NCI-H1417 (cell line): ENCODE measurements at regions not wholly inside any gene's neighbourhood (a gene's known extent, or its start where the extent isn't known, plus 50 kb on each side); places are given as distances from the start of the nearest gene placed in this dataset.

Source experiments
- DNase-seq, 3 experiments: peaks; one replicate each; lab custom pipeline; 2025; lab: John Stamatoyannopoulos, UW

- no peak for DNase-seq
Observed at GRCh38 chr9:84450029-84450428, 109.5 kb upstream of the SLC28A3 start.

- no peak for DNase-seq
Observed at GRCh38 chr9:84456527-84456926, 116.0 kb upstream of the SLC28A3 start.

DNA sequence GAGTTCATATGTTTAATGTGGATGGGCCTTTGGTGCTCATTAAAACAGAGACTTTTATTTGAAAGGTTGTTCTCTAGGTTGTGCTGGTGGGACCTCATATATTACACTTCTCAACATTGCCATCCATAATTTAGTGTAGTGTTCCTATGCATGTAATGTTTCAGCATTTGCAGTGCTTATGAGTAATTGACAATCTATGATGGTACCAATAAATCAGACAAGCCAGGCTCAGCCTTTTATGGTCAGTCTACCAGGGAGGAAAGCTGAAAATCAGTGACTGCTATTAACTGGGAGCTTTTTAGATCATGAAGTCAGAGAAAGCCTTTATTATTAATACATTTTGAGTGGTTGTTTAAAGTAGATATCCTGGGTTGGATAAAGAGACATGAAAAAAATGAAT is 120.1 kb upstream of the SLC28A3 start:
- DNase-seq, result no peak

- no peak for DNase-seq
Observed at GRCh38 chr9:84463272-84463671, 122.7 kb upstream of the SLC28A3 start.

- DNase-seq, result no peak
Observed at GRCh38 chr9:84466580-84467285, 126.2 kb upstream of the SLC28A3 start.

GRCh38 chr9:84471816-84472215 is 131.3 kb upstream of the SLC28A3 start:
- no peak for DNase-seq

- DNase-seq, result no peak
Observed at GRCh38 chr9:84478996-84479395, 138.4 kb upstream of the SLC28A3 start.

- DNase-seq, result no peak
Observed at GRCh38 chr9:84480071-84480470, 139.5 kb upstream of the SLC28A3 start.

DNA sequence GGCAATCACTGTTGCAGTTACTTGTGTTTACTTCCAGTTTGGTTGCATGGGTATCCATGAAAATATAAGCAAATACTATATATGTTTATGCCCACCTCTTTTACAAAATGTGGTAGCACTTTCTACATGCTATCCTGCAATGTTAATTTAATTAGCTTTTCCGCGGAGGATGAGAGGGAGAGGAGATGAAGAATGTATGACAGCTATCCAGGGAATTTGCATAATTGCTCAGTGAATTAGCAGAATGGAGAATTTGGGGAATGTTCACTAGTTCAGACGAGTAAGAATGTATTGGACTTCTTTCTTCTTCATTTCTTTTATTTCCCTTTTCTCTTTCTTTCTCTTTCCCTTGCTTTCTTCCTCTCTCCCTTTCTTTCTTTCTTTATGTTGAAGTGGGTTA is 140.7 kb upstream of the SLC28A3 start:
- no peak for DNase-seq

- no peak for DNase-seq
Observed at GRCh38 chr9:84481636-84482218, 141.2 kb upstream of the SLC28A3 start.

DNA sequence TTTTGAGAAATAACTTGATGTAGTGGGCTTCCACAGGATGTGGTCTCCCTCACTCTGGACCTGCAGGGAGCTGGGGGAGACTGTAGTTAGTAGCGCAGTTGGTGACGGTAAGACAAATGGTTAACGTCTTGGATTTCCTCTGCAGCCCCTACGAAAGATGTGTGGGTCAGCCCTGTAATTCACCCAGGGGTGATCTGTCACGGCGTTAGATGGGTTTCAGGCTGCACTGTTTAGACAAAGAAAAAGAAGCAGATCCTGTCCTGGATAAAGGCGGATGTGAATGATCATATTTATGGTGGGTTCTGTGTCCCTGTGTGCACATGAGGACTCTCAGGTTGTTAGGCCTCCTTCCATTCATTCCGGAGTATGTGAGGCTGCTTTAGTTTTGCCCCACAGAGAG is 142.0 kb upstream of the SLC28A3 start:
- no peak for DNase-seq

DNA sequence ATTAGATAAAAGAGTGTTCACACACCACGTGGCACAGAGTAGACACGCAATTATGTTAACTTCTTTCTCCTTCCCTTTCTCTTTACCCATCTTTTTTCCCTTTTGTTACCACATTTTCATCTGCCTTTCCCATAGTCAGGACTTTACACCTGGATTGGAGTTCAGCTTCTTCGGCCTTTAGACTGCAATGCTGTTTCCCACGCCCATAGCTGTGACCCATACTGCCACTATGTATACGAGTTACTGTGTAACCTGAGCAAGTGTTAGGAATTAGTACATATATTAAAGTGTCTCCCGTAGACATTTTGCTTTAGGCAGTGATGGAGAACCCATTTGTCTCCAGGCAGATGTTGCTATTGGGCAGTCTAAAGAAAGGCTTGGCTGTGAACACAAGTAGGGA is 143.6 kb upstream of the SLC28A3 start:
- DNase-seq, result no peak

- DNase-seq, result peak in 1 of 3 experiments; percentile 56
Observed at GRCh38 chr9:84485539-84485938, 145.0 kb upstream of the SLC28A3 start.

GRCh38 chr9:84486663-84487062 is 146.1 kb upstream of the SLC28A3 start:
- DNase-seq, result no peak

- DNase-seq, result no peak
Observed at GRCh38 chr9:84490206-84490841, 149.8 kb upstream of the SLC28A3 start.

DNA sequence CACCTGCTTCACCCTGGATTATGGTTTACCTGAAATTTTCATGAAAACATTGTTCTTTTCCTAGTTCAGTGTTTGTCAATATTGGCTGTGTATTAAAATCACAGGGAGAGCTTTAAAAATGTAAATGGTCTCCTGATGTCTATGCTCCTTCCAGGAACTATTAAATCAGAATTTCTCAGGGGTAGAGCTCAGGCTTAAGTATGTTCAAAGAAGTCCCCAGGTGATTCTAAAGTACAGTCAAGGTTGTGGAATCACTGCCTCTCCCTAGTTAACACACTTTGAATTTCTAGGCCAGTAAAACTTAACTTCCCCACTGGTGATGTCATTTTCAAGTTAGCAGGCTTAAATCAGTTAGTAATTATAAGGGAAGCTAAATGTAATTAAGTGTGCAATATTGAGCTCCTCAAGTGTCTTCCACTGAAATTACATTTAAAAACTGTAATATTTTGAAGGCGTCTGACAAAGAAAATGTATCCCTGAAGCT is 150.3 kb upstream of the SLC28A3 start:
- DNase-seq, result no peak

DNA sequence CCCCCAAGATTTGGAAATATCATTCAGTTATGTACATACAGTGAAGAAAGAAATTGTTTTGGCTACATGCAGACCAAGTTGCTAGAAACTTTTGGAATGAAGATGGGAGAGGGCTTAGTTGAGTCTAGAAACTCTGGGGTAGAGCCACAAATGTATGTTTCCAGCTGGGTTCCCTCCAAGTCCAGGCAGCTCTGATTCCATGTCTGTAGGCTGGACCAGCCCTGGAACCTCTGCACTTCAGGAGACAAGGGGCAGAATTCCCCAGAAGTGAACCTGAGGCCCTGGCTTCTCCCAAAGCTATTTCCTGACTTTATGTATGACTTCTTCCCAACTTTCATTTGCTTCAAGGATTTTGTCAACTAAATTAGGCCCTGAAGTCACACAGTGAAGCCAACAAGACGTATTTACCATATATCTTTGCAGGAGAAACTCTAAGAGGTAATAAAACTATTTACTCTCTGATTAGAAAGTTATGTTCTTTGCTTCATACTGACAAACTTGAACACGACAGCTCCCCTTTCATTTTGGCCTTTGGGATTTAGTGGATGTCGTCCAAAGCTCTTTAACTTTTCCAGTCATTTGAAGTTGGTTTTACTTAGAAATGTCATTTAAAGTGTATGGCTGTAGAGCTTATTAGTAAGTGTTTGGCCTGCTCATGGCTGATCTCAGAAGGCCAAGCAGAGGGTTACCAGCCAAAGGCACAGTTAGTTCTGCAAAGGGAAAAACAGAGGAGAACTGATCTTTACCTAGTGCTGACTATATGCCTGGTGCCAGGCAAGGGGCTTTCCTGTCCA is 152.0 kb upstream of the SLC28A3 start:
- DNase-seq, result no peak

DNA sequence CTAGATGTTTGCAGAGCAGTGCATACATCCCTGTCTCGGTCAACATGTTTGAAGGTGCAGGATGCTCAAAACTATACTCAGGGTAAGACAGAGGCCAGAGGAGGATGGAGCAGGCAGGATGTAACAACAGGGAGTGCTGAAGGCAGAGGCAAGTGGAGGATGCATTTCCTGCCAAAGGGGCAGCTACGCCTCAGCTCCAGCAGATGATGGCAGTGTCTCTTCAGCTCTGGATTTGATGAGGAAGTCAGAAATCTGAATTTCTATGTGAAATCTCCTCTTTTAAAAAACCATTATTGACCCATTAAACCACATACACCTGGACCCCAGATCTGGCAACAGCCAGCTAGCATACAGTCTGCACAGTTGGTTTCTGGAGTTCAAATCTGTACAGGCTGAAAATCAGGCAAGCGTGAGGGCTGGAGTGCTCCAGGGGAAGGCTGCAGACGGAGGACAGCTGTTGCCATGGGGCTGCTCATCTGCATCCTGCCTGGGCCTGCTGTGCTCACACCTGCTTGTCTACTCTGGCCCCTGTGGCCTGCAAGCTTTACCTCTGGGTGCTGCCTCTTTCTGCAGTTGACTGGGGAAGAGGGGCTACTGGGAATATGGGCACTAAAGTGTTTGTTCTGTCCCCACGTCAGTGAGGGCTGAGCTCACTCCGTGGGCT is 152.9 kb upstream of the SLC28A3 start:
- peak in 2 of 3 experiments; percentile 59 to 72 for DNase-seq

GRCh38 chr9:84499969-84500582 is 159.5 kb upstream of the SLC28A3 start:
- DNase-seq, result no peak

- no peak for DNase-seq
Observed at GRCh38 chr9:84500826-84501225, 160.3 kb upstream of the SLC28A3 start.

- DNase-seq, result no peak
Observed at GRCh38 chr9:84501587-84501986, 161.0 kb upstream of the SLC28A3 start.

DNA sequence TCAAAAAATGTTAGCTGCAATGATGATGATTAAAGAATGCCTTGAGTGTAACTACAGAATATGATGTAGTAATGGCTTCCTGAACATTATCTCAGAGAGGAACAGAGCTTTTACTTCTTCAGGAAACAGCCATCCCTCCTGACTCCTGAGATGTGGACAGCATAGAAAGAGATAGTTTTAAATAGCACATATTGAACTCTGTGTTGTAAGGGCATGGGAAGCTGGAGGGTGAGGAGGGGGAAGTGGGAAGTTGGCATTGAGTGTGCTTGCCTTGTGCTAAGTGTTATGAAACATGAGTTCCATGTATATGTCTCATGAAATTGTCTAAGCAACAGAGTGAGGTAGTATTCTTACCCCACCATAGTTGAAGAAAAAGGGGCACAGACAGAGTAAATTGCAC is 161.5 kb upstream of the SLC28A3 start:
- no peak for DNase-seq
